Type B pancreatic cell (in vitro differentiated cells): ENCODE measurements at regions not wholly inside any gene's neighbourhood (a gene's known extent, or its start where the extent isn't known, plus 50 kb on each side); places are given as distances from the start of the nearest gene placed in this dataset.
"Not testable (repeated sequence)": the region's sequence is repeated elsewhere in the genome, so short reads cannot be mapped to it uniquely, and the experiment has no call there.

Experiments
- DNase-seq: peaks from one replicate; pipeline ENCODE4 v3.0.0; 2021; ENCODE audit warnings: mixed read lengths; ENCODE audit not compliant: unreplicated experiment; ENCODE audit errors: extremely low spot score
- H3K27ac Mint-ChIP-seq: 2 replicates; pipeline ENCODE4 v1.8.0; 2021; ENCODE audit warnings: mild to moderate bottlenecking, mixed read lengths
- H3K27me3 Mint-ChIP-seq: 2 replicates; pipeline ENCODE4 v1.8.0; 2021; ENCODE audit warnings: mixed read lengths
- H3K36me3 Mint-ChIP-seq: 2 replicates; pipeline ENCODE4 v1.8.0; 2021; ENCODE audit warnings: mixed read lengths
- H3K4me1 Mint-ChIP-seq: one replicate; pipeline ENCODE4 v1.8.0; 2021; ENCODE audit warnings: mixed read lengths; ENCODE audit not compliant: unreplicated experiment
- H3K4me3 Mint-ChIP-seq: 2 replicates; pipeline ENCODE4 v1.8.0; 2021; ENCODE audit warnings: mild to moderate bottlenecking, mixed read lengths
- H3K9me3 Mint-ChIP-seq: 2 replicates; pipeline ENCODE4 v1.8.0; 2021; ENCODE audit warnings: mixed read lengths
- TF ChIP-seq, protein P1 (sequence below): fragments of 200-600 bp; sonication (generic); conservative IDR thresholded peaks from 2 replicates; pipeline ENCODE4 v1.5.0; 2021; ENCODE audit warnings: antibody characterized with exemption, mild to moderate bottlenecking

DNA sequence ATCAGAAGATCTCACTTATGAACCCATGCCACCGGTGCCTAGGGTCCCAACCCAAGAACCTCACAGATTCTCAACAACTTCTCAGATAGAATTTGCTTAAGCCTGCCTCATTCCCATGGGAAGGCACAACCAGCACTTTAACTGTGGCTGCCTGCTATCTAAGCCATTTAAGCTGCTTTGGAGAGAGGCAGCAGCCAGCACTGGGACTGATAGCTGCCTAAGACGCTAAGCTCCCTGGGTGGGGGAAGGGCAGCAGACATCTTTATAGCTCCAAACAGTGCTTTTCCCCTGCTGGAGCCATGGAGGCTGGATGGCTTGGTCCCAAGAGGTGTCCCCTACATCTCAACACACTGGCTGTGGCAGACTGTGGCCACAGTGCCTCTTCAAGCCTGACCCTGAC, 1268.6 kb downstream of the FAM133A start:
- H3K36me3 Mint-ChIP-seq = no peaks in the 10 kb centered on the region
- H3K4me1 Mint-ChIP-seq = no peaks in the 10 kb centered on the region
- H3K27ac Mint-ChIP-seq = no peak overlapping the region
- no peak for DNase-seq
- TF ChIP-seq, protein P1, sequence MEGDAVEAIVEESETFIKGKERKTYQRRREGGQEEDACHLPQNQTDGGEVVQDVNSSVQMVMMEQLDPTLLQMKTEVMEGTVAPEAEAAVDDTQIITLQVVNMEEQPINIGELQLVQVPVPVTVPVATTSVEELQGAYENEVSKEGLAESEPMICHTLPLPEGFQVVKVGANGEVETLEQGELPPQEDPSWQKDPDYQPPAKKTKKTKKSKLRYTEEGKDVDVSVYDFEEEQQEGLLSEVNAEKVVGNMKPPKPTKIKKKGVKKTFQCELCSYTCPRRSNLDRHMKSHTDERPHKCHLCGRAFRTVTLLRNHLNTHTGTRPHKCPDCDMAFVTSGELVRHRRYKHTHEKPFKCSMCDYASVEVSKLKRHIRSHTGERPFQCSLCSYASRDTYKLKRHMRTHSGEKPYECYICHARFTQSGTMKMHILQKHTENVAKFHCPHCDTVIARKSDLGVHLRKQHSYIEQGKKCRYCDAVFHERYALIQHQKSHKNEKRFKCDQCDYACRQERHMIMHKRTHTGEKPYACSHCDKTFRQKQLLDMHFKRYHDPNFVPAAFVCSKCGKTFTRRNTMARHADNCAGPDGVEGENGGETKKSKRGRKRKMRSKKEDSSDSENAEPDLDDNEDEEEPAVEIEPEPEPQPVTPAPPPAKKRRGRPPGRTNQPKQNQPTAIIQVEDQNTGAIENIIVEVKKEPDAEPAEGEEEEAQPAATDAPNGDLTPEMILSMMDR = no peak
- H3K27me3 Mint-ChIP-seq = no peaks in the 10 kb centered on the region
- H3K9me3 Mint-ChIP-seq = peaks cover 15% of the 10 kb centered on the region
- no peak overlapping the region for H3K4me3 Mint-ChIP-seq

- H3K4me1 Mint-ChIP-seq = not testable (repeated sequence)
These were observed 1272.1 kb downstream of the FAM133A start for GRCh38 chrX:94946137-94946536.

DNA sequence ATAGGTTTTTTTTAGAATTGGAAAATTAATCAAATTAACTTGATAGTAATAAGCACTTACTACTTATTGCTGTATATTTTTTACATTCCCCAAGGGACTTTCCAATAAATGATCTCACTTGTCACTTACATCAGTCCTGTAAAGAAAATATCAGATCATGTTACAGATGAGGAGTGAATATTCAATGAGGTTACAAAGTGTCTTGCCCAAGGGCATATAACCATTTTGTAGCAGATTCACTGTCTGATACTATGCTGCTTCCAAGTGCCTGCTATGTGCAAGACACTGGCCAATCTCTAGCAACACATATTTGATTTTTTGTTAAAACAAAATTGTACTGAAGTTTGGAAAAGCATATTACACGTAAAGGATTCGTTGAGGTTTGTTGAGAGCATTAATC, 1287.7 kb downstream of the FAM133A start:
- no peak overlapping the region for H3K27ac Mint-ChIP-seq
- peaks cover 6% of the 10 kb centered on the region for H3K4me1 Mint-ChIP-seq
- H3K9me3 Mint-ChIP-seq = peaks cover 5% of the 10 kb centered on the region
- TF ChIP-seq, protein P1 = no peak
- no peaks in the 10 kb centered on the region for H3K36me3 Mint-ChIP-seq
- no peak overlapping the region for H3K4me3 Mint-ChIP-seq
- no peak for DNase-seq
- H3K27me3 Mint-ChIP-seq = no peaks in the 10 kb centered on the region

More at GRCh38 chrX:94946137-94946536, 1272.1 kb downstream of the FAM133A start:
- H3K36me3 Mint-ChIP-seq, H3K4me3 Mint-ChIP-seq, H3K27ac Mint-ChIP-seq, H3K27me3 Mint-ChIP-seq, DNase-seq: not testable (repeated sequence)
- peaks cover 15% of the 10 kb centered on the region for H3K9me3 Mint-ChIP-seq

DNA sequence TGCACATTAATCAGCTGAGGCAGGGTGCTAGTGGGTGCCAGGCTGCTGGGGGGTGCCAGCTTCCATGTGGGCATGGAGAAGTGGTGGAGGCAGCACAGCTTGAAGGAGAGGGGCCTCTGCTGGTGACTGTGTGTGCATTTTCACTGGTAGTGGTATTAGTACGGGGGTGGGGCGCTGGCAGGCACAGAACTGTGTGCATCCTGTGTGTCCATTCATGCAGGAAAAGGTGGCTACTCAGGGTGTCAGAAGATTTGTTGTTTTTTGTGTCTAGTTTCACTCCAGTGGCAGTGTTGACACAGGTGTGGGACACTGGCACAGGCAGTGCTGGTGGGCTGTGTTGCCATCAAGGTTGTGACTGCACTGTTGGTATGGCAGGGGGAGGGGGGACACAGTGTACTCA, 1303.6 kb downstream of the FAM133A start:
- no peaks in the 10 kb centered on the region for H3K36me3 Mint-ChIP-seq
- H3K4me1 Mint-ChIP-seq = no peaks in the 10 kb centered on the region
- TF ChIP-seq, protein P1 = no peak
- no peaks in the 10 kb centered on the region for H3K27me3 Mint-ChIP-seq
- DNase-seq = no peak
- no peak overlapping the region for H3K27ac Mint-ChIP-seq
- no peaks in the 10 kb centered on the region for H3K9me3 Mint-ChIP-seq
- no peak overlapping the region for H3K4me3 Mint-ChIP-seq

- no peaks in the 10 kb centered on the region for H3K9me3 Mint-ChIP-seq
- H3K4me1 Mint-ChIP-seq = no peaks in the 10 kb centered on the region
- H3K4me3 Mint-ChIP-seq = no peak overlapping the region
These were observed 1304.0 kb downstream of the FAM133A start for GRCh38 chrX:94977986-94978385.

More at GRCh38 chrX:94977986-94978385, 1304.0 kb downstream of the FAM133A start:
- Mint-ChIP-seq H3K27me3 (no peaks in the 10 kb centered on the region), H3K27ac (no peak overlapping the region), H3K36me3 (no peaks in the 10 kb centered on the region)
- no peak for DNase-seq
- TF ChIP-seq, protein P1 = no peak
